ENCODE measurements at regions not wholly inside any gene's neighbourhood (a gene's known extent, or its start where the extent isn't known, plus 50 kb on each side); places are given as distances from the start of the nearest gene placed in this dataset.

- DNase-seq (ENCODE audit: low read depth in 1 of 2, low spot score in 1 of 2): no peak
Measured at GRCh38 chr9:108167136-108167900, 677.7 kb upstream of the KLF4 start.

- no peak for DNase-seq (ENCODE audit: low read depth in 1 of 2, low spot score in 1 of 2)
Measured at GRCh38 chr9:108166519-108166918, 677.0 kb upstream of the KLF4 start.

GRCh38 chr9:108163321-108164005, 673.9 kb upstream of the KLF4 start:
- no peak for DNase-seq (ENCODE audit: low read depth in 1 of 2, low spot score in 1 of 2)

- DNase-seq (ENCODE audit: low read depth in 1 of 2, low spot score in 1 of 2): no peak
Measured at GRCh38 chr9:108162664-108163063, 673.1 kb upstream of the KLF4 start.

GRCh38 chr9:108161503-108161902, 671.9 kb upstream of the KLF4 start:
- no peak for DNase-seq (ENCODE audit: low read depth in 1 of 2, low spot score in 1 of 2)

- DNase-seq (ENCODE audit: low read depth in 1 of 2, low spot score in 1 of 2): no peak
Measured at GRCh38 chr9:108160706-108161355, 671.3 kb upstream of the KLF4 start.

GRCh38 chr9:108160039-108160438, 670.5 kb upstream of the KLF4 start:
- no peak for DNase-seq (ENCODE audit: low read depth in 1 of 2, low spot score in 1 of 2)

- DNase-seq (ENCODE audit: low read depth in 1 of 2, low spot score in 1 of 2): no peak
Measured at GRCh38 chr9:108158236-108158995, 668.8 kb upstream of the KLF4 start.

- no peak for DNase-seq (ENCODE audit: low read depth in 1 of 2, low spot score in 1 of 2)
Measured at GRCh38 chr9:108156270-108156998, 666.9 kb upstream of the KLF4 start.

GRCh38 chr9:108153416-108153815, 663.8 kb upstream of the KLF4 start:
- no peak for DNase-seq (ENCODE audit: low read depth in 1 of 2, low spot score in 1 of 2)

GRCh38 chr9:108150736-108151586, 661.4 kb upstream of the KLF4 start:
- no peak for DNase-seq (ENCODE audit: low read depth in 1 of 2, low spot score in 1 of 2)

GRCh38 chr9:108149326-108149725, 659.8 kb upstream of the KLF4 start:
- no peak for DNase-seq (ENCODE audit: low read depth in 1 of 2, low spot score in 1 of 2)

GRCh38 chr9:108142504-108143201, 653.1 kb upstream of the KLF4 start:
- DNase-seq (ENCODE audit: low read depth in 1 of 2, low spot score in 1 of 2): no peak

- DNase-seq (ENCODE audit: low read depth in 1 of 2, low spot score in 1 of 2): no peak
Measured at GRCh38 chr9:108142142-108142503, 652.6 kb upstream of the KLF4 start.

- no peak for DNase-seq (ENCODE audit: low read depth in 1 of 2, low spot score in 1 of 2)
Measured at GRCh38 chr9:108139900-108140299, 650.3 kb upstream of the KLF4 start.

- no peak for DNase-seq (ENCODE audit: low read depth in 1 of 2, low spot score in 1 of 2)
Measured at GRCh38 chr9:108138516-108138915, 648.9 kb upstream of the KLF4 start.

- DNase-seq (ENCODE audit: low read depth in 1 of 2, low spot score in 1 of 2): no peak
Measured at GRCh38 chr9:108136656-108137055, 647.1 kb upstream of the KLF4 start.

GRCh38 chr9:108134486-108135128, 645.0 kb upstream of the KLF4 start:
- DNase-seq (ENCODE audit: low read depth in 1 of 2, low spot score in 1 of 2): no peak

- DNase-seq (ENCODE audit: low read depth in 1 of 2, low spot score in 1 of 2): no peak
Measured at GRCh38 chr9:108133680-108134079, 644.1 kb upstream of the KLF4 start.

Data from activated CD4-positive, alpha-beta T cell treated with anti-CD3 and anti-CD28 coated beads, Interleukin-2, amount 50 U/mL, for 24 hours (primary cell).